ENCODE measurements at regions not wholly inside any gene's neighbourhood (a gene's known extent, or its start where the extent isn't known, plus 50 kb on each side); places are given as distances from the start of the nearest gene placed in this dataset.

DNA sequence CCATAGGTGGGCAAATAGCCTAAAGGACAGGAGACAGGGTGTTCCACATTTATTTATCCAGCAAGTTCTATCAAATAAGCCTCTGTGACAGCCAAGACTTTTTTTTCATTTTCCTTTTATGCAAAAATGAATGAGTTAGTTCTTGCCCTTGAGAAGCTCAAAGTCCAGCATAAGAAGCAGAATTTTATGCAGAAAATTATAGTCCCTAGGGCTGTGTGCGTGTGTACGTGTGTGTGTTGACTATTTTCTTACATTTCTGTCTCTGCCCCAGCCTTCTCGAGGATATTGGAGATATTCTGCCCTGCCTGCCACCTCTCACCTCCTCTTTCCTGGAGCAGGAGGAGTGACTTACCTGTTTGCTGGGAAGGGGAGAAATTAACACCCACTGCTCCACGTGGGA is 221.9 kb downstream of the SREK1 start:
- TF ChIP-seq POLR2A (IDR thresholded peaks at IDR 0.05; ENCODE audit: extremely low read depth, insufficient read length) (no peak), MYC (IDR thresholded peaks at IDR 0.05; ENCODE audit: low read depth, low read length) (no peak)
- TF ChIP-seq, protein P1, sequence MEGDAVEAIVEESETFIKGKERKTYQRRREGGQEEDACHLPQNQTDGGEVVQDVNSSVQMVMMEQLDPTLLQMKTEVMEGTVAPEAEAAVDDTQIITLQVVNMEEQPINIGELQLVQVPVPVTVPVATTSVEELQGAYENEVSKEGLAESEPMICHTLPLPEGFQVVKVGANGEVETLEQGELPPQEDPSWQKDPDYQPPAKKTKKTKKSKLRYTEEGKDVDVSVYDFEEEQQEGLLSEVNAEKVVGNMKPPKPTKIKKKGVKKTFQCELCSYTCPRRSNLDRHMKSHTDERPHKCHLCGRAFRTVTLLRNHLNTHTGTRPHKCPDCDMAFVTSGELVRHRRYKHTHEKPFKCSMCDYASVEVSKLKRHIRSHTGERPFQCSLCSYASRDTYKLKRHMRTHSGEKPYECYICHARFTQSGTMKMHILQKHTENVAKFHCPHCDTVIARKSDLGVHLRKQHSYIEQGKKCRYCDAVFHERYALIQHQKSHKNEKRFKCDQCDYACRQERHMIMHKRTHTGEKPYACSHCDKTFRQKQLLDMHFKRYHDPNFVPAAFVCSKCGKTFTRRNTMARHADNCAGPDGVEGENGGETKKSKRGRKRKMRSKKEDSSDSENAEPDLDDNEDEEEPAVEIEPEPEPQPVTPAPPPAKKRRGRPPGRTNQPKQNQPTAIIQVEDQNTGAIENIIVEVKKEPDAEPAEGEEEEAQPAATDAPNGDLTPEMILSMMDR (IDR thresholded peaks at IDR 0.05; ENCODE audit: low read depth, low read length) = no peak
- TF ChIP-seq, protein P2, sequence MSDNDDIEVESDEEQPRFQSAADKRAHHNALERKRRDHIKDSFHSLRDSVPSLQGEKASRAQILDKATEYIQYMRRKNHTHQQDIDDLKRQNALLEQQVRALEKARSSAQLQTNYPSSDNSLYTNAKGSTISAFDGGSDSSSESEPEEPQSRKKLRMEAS (IDR thresholded peaks at IDR 0.05; ENCODE audit: low read depth, low read length) = no peak
- DNase-seq (ENCODE audit: low read depth) = no peak
- H3K4me3 ChIP-seq (ENCODE audit: low read depth, low read length) = no peak overlapping the region

DNA sequence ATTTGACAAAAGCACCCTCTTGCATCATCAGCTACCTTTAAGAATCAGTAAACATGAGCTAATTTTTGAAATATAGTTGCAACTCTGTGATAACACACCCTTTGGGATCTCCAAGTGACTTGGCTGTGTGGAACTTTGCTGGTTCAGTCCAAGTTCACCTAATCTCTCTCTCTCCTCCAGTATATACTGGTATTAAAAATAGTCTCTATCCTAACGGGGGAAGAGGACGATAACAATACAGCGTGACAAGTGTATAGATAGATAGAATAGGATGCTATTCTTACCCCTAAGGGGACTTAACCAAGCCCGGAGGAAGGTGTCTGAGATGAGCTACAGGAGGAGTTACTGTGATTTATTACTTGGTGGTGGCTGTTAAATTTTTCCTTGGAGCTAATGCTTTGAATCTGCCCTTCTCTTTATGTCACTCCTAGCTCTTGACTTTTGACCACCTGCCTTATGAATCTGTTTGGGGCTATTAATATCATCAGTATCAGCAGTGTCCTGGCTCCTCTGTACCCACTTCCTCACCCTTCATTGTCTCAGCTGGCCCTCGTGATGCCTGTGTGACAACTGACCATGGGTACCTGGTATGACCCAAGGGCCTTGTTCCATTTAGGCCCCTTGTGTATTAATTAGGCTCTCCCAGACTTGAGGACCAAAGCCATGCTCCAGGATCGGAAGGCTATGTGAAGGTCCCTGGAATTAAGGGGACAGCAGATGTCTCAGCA is 223.9 kb downstream of the SREK1 start:
- no peak for DNase-seq (ENCODE audit: low read depth)
- TF ChIP-seq, protein P2 (IDR thresholded peaks at IDR 0.05; ENCODE audit: low read depth, low read length) = no peak
- TF ChIP-seq, protein P1 (IDR thresholded peaks at IDR 0.05; ENCODE audit: low read depth, low read length) = no peak
- no peak for TF ChIP-seq MYC (IDR thresholded peaks at IDR 0.05; ENCODE audit: low read depth, low read length)
- H3K4me3 ChIP-seq (ENCODE audit: low read depth, low read length) = no peak overlapping the region

DNA sequence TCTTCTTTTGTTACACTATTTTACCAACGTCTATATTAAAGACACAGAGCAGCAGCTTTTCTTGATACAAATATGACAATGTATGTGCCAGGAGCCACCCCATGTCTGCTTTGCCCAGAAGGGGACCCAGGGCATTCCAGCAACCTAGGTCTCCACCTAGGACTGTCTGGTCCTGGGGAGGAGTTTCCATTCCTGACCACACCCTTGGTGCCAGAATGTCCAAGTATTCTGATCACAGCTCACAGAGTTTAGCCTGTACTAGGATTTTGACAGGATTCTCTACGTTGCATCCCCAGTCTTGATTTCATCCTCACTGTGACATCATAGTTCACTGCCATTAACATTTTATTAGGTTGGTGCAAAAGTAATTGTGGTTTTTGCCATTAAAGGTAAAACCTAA is 224.7 kb downstream of the SREK1 start:
- no peak for DNase-seq (ENCODE audit: low read depth)
- no peak overlapping the region for H3K4me3 ChIP-seq (ENCODE audit: low read depth, low read length)
- TF ChIP-seq POLR2A (IDR thresholded peaks at IDR 0.05; ENCODE audit: extremely low read depth, insufficient read length) (no peak), MYC (IDR thresholded peaks at IDR 0.05; ENCODE audit: low read depth, low read length) (no peak)
- TF ChIP-seq, protein P2 (IDR thresholded peaks at IDR 0.05; ENCODE audit: low read depth, low read length) = no peak
- TF ChIP-seq, protein P1 (IDR thresholded peaks at IDR 0.05; ENCODE audit: low read depth, low read length) = no peak

DNA sequence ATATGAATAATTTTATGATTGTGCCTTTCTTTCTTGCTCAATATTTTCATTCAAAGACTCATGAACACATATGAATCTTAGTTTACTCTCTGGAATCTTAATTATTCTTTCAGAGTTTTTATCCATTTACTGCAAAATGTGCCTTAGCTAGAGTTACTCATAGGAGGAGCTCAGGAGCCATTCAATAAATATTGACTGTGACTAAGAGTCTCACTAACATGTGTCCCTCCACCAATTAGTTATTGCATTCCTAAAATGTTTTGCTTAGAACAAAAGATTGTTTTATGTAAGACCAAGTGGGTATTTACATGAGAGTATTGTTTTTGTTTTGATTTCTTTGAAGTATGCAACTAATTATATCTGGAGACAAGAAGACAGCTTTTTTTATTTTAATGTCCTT is 218.4 kb upstream of the MAST4 start:
- no peak for DNase-seq (ENCODE audit: low read depth)
- H3K4me3 ChIP-seq (ENCODE audit: low read depth, low read length) = no peak overlapping the region
- TF ChIP-seq, protein P2 (IDR thresholded peaks at IDR 0.05; ENCODE audit: low read depth, low read length) = no peak
- TF ChIP-seq, protein P1 (IDR thresholded peaks at IDR 0.05; ENCODE audit: low read depth, low read length) = no peak
- TF ChIP-seq POLR2A (IDR thresholded peaks at IDR 0.05; ENCODE audit: extremely low read depth, insufficient read length) (no peak), MYC (IDR thresholded peaks at IDR 0.05; ENCODE audit: low read depth, low read length) (no peak)

DNA sequence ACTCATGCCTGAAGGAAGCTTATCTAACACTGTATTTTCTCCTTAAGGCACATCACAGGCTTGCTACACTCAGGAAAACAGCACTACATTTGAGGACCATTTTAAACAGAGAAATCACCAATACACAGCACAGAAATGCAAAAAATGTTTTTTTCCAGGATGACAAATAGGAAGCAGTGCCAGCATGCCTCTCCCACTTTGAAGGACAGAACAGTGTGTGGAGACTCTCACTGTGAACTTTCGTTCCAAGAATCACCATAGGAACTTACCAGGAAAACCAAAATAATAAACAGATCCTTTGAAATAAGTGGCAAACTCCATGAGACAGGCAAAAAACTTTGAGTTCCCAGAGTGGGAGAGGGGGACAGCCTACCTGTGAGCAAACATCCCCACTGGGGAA is 217.8 kb upstream of the MAST4 start:
- no peak for DNase-seq (ENCODE audit: low read depth)
- H3K4me3 ChIP-seq (ENCODE audit: low read depth, low read length) = no peak overlapping the region
- TF ChIP-seq, protein P1 (IDR thresholded peaks at IDR 0.05; ENCODE audit: low read depth, low read length) = no peak
- TF ChIP-seq, protein P2 (IDR thresholded peaks at IDR 0.05; ENCODE audit: low read depth, low read length) = no peak
- TF ChIP-seq MYC (IDR thresholded peaks at IDR 0.05; ENCODE audit: low read depth, low read length) (no peak), POLR2A (IDR thresholded peaks at IDR 0.05; ENCODE audit: extremely low read depth, insufficient read length) (no peak)

Measured in NB4 (cell line).